HUES64 (cell line): ENCODE measurements at regions not wholly inside any gene's neighbourhood (a gene's known extent, or its start where the extent isn't known, plus 50 kb on each side); places are given as distances from the start of the nearest gene placed in this dataset.
"Not testable (repeated sequence)": the region's sequence is repeated elsewhere in the genome, so short reads cannot be mapped to it uniquely, and the experiment has no call there.

Experiments used
- H3K27ac ChIP-seq: 2 replicates; pipeline ENCODE4 v1.7.0; 2013; ENCODE audit warnings: low read depth, low read length, inconsistent platforms
- H3K27me3 ChIP-seq: 2 replicates; pipeline ENCODE4 v1.6.1; 2013; ENCODE audit warnings: mild to moderate bottlenecking, low read length; ENCODE audit not compliant: insufficient read depth
- H3K36me3 ChIP-seq: 2 replicates; pipeline ENCODE4 v1.6.1; 2013; ENCODE audit warnings: mild to moderate bottlenecking, low read length; ENCODE audit not compliant: insufficient read depth
- H3K4me1 ChIP-seq: 2 replicates; pipeline ENCODE4 v1.6.1; 2013; ENCODE audit warnings: mild to moderate bottlenecking, low read length, moderate library complexity; ENCODE audit not compliant: insufficient read depth
- H3K4me3 ChIP-seq: 2 replicates; pipeline ENCODE4 v1.5.1; 2013; ENCODE audit warnings: mild to moderate bottlenecking, low read length, moderate library complexity
- H3K9ac ChIP-seq: 2 replicates; pipeline ENCODE4 v1.6.1; 2013; ENCODE audit warnings: mild to moderate bottlenecking, low read depth, low read length
- H3K9me3 ChIP-seq: 2 replicates; pipeline ENCODE4 v1.6.1; 2013; ENCODE audit warnings: low read depth, low read length; ENCODE audit not compliant: insufficient read depth
- WGBS: fragments of 150-250, 120-280 bp; methylation state at CpG from one replicate; pipeline ENCODE4 v1.1.7; 2013; ENCODE audit warnings: missing lambda C conversion rate; 5-methylcytosine and 5-hydroxymethylcytosine counted together

- H3K4me1 ChIP-seq, result no peaks in the 10 kb centered on the region
- 90% methylated on average over 8 of the region's 8 CpGs for WGBS
Measured at GRCh38 chr13:19074519-19074918, 107.1 kb downstream of the TUBA3C start.

GRCh38 chr13:19074106-19074505, 107.5 kb downstream of the TUBA3C start:
- H3K27ac ChIP-seq, H3K4me1 ChIP-seq, H3K36me3 ChIP-seq, H3K27me3 ChIP-seq, H3K4me3 ChIP-seq, H3K9ac ChIP-seq: not testable (repeated sequence)
- 83% methylated on average over 6 of the region's 6 CpGs for WGBS
- peaks cover 87% of the 10 kb centered on the region for H3K9me3 ChIP-seq

More at GRCh38 chr13:19074519-19074918, 107.1 kb downstream of the TUBA3C start:
- Histone ChIP-seq H3K9ac (no peak overlapping the region), H3K9me3 (peaks cover 90% of the 10 kb centered on the region), H3K36me3 (no peaks in the 10 kb centered on the region), H3K27ac (no peak overlapping the region), H3K27me3 (no peaks in the 10 kb centered on the region), H3K4me3 (no peak overlapping the region)

- H3K9me3 ChIP-seq, result peaks cover 86% of the 10 kb centered on the region
- not testable (repeated sequence) for H3K27me3 ChIP-seq, H3K4me1 ChIP-seq, H3K4me3 ChIP-seq, H3K9ac ChIP-seq, H3K36me3 ChIP-seq, H3K27ac ChIP-seq
- 82% methylated on average over 11 of the region's 11 CpGs for WGBS
Measured at GRCh38 chr13:19072956-19073706, 108.5 kb downstream of the TUBA3C start.

- H3K27ac ChIP-seq, result no peak overlapping the region
- 89% methylated on average over 4 of the region's 4 CpGs for WGBS
- H3K9me3 ChIP-seq, result peaks cover 87% of the 10 kb centered on the region
Measured at GRCh38 chr13:19072543-19072942, 109.1 kb downstream of the TUBA3C start.

GRCh38 chr13:19071161-19071936, 110.3 kb downstream of the TUBA3C start:
- Histone ChIP-seq H3K36me3 (no peaks in the 10 kb centered on the region), H3K9ac (no peak overlapping the region), H3K27ac (no peak overlapping the region), H3K27me3 (no peaks in the 10 kb centered on the region), H3K4me3 (no peak overlapping the region), H3K4me1 (no peaks in the 10 kb centered on the region), H3K9me3 (peaks cover 84% of the 10 kb centered on the region)
- WGBS, result 84% methylated on average over 11 of the region's 11 CpGs

More at GRCh38 chr13:19072543-19072942, 109.1 kb downstream of the TUBA3C start:
- H3K9ac ChIP-seq, result no peak overlapping the region
- H3K27me3 ChIP-seq, result no peaks in the 10 kb centered on the region
- no peak overlapping the region for H3K4me3 ChIP-seq
- no peaks in the 10 kb centered on the region for H3K36me3 ChIP-seq
- no peaks in the 10 kb centered on the region for H3K4me1 ChIP-seq

- WGBS, result 75% methylated on average over 6 of the region's 6 CpGs
Measured at GRCh38 chr13:19070398-19070735, 111.3 kb downstream of the TUBA3C start.

GRCh38 chr13:19069684-19070397, 111.8 kb downstream of the TUBA3C start:
- Histone ChIP-seq H3K4me3 (no peak overlapping the region), H3K4me1 (no peaks in the 10 kb centered on the region), H3K9ac (no peak overlapping the region), H3K36me3 (no peaks in the 10 kb centered on the region), H3K9me3 (peaks cover 80% of the 10 kb centered on the region), H3K27ac (no peak overlapping the region), H3K27me3 (no peaks in the 10 kb centered on the region)
- 60% methylated on average over 5 of the region's 5 CpGs for WGBS

More at GRCh38 chr13:19070398-19070735, 111.3 kb downstream of the TUBA3C start:
- Histone ChIP-seq H3K9me3 (peaks cover 84% of the 10 kb centered on the region), H3K36me3 (no peaks in the 10 kb centered on the region), H3K9ac (no peak overlapping the region), H3K27ac (no peak overlapping the region), H3K4me3 (no peak overlapping the region), H3K27me3 (no peaks in the 10 kb centered on the region), H3K4me1 (no peaks in the 10 kb centered on the region)

GRCh38 chr13:19068691-19069090, 112.9 kb downstream of the TUBA3C start:
- WGBS, result 75% methylated on average over 2 of the region's 2 CpGs
- Histone ChIP-seq H3K27me3 (no peaks in the 10 kb centered on the region), H3K36me3 (no peaks in the 10 kb centered on the region), H3K27ac (no peak overlapping the region), H3K4me3 (no peak overlapping the region), H3K4me1 (no peaks in the 10 kb centered on the region), H3K9me3 (peaks cover 80% of the 10 kb centered on the region), H3K9ac (no peak overlapping the region)

- peaks cover 86% of the 10 kb centered on the region for H3K9me3 ChIP-seq
Measured at GRCh38 chr13:19067767-19068166, 113.9 kb downstream of the TUBA3C start.

GRCh38 chr13:19062801-19063200, 118.8 kb downstream of the TUBA3C start:
- Histone ChIP-seq H3K4me3 (no peak overlapping the region), H3K27me3 (no peaks in the 10 kb centered on the region), H3K4me1 (no peaks in the 10 kb centered on the region), H3K9ac (no peak overlapping the region), H3K9me3 (peaks cover 90% of the 10 kb centered on the region), H3K36me3 (no peaks in the 10 kb centered on the region), H3K27ac (no peak overlapping the region)
- WGBS, result 73% methylated on average over 4 of the region's 4 CpGs

More at GRCh38 chr13:19067767-19068166, 113.9 kb downstream of the TUBA3C start:
- no CpG with 5 or more reads among the region's 2 CpGs for WGBS
- no peak overlapping the region for H3K4me3 ChIP-seq
- no peak overlapping the region for H3K27ac ChIP-seq
- H3K36me3 ChIP-seq, result no peaks in the 10 kb centered on the region
- H3K9ac ChIP-seq, result no peak overlapping the region
- no peaks in the 10 kb centered on the region for H3K4me1 ChIP-seq
- H3K27me3 ChIP-seq, result no peaks in the 10 kb centered on the region
